ENCODE measurements at regions not wholly inside any gene's neighbourhood (a gene's known extent, or its start where the extent isn't known, plus 50 kb on each side); places are given as distances from the start of the nearest gene placed in this dataset.

GRCh38 chr5:93275376-93275775, 305.6 kb downstream of the NR2F1-AS1 start:
- Mint-ChIP-seq H3K4me3 (no peak overlapping the region), H3K9me3 (no peaks in the 10 kb centered on the region), H3K27me3 (ENCODE audit: low read depth) (no peaks in the 10 kb centered on the region), H3K36me3 (ENCODE audit: insufficient read depth) (no peaks in the 10 kb centered on the region), H3K4me1 (ENCODE audit: low read depth) (no peaks in the 10 kb centered on the region)
- DNase-seq (no peak), ATAC-seq (no peak)

GRCh38 chr5:93274291-93274690, 306.7 kb downstream of the NR2F1-AS1 start:
- H3K4me3 Mint-ChIP-seq = no peak overlapping the region
- no peaks in the 10 kb centered on the region for H3K36me3 Mint-ChIP-seq (ENCODE audit: insufficient read depth)
- DNase-seq (no peak), ATAC-seq (no peak)
- H3K27me3 Mint-ChIP-seq (ENCODE audit: low read depth) = no peaks in the 10 kb centered on the region
- H3K9me3 Mint-ChIP-seq = no peaks in the 10 kb centered on the region
- H3K4me1 Mint-ChIP-seq (ENCODE audit: low read depth) = no peaks in the 10 kb centered on the region

GRCh38 chr5:93273176-93273575, 307.8 kb downstream of the NR2F1-AS1 start:
- Mint-ChIP-seq H3K36me3 (ENCODE audit: insufficient read depth) (no peaks in the 10 kb centered on the region), H3K27me3 (ENCODE audit: low read depth) (no peaks in the 10 kb centered on the region), H3K4me3 (no peak overlapping the region), H3K9me3 (peaks cover 5% of the 10 kb centered on the region), H3K4me1 (ENCODE audit: low read depth) (no peaks in the 10 kb centered on the region)
- no peak for ATAC-seq
- no peak for DNase-seq

- Mint-ChIP-seq H3K36me3 (ENCODE audit: insufficient read depth) (no peaks in the 10 kb centered on the region), H3K9me3 (peaks cover 7% of the 10 kb centered on the region), H3K27me3 (ENCODE audit: low read depth) (no peaks in the 10 kb centered on the region), H3K4me3 (no peak overlapping the region), H3K4me1 (ENCODE audit: low read depth) (no peaks in the 10 kb centered on the region)
- DNase-seq = no peak
- ATAC-seq = no peak
These were observed 308.9 kb downstream of the NR2F1-AS1 start for GRCh38 chr5:93272108-93272507.

- H3K4me1 Mint-ChIP-seq (ENCODE audit: low read depth) = no peaks in the 10 kb centered on the region
- no peaks in the 10 kb centered on the region for H3K36me3 Mint-ChIP-seq (ENCODE audit: insufficient read depth)
- H3K9me3 Mint-ChIP-seq = peaks cover 8% of the 10 kb centered on the region
- H3K4me3 Mint-ChIP-seq = no peak overlapping the region
- H3K27me3 Mint-ChIP-seq (ENCODE audit: low read depth) = no peaks in the 10 kb centered on the region
- DNase-seq = no peak
- ATAC-seq = no peak
These were observed 313.3 kb downstream of the NR2F1-AS1 start for GRCh38 chr5:93267736-93268135.

GRCh38 chr5:93267276-93267675, 313.7 kb downstream of the NR2F1-AS1 start:
- ATAC-seq (no peak), DNase-seq (no peak)
- H3K4me1 Mint-ChIP-seq (ENCODE audit: low read depth) = no peaks in the 10 kb centered on the region
- H3K27me3 Mint-ChIP-seq (ENCODE audit: low read depth) = no peaks in the 10 kb centered on the region
- no peaks in the 10 kb centered on the region for H3K36me3 Mint-ChIP-seq (ENCODE audit: insufficient read depth)
- peaks cover 8% of the 10 kb centered on the region for H3K9me3 Mint-ChIP-seq
- no peak overlapping the region for H3K4me3 Mint-ChIP-seq

GRCh38 chr5:93257616-93258015, 323.4 kb downstream of the NR2F1-AS1 start:
- Mint-ChIP-seq H3K27me3 (ENCODE audit: low read depth) (no peaks in the 10 kb centered on the region), H3K9me3 (no peaks in the 10 kb centered on the region), H3K4me1 (ENCODE audit: low read depth) (no peaks in the 10 kb centered on the region), H3K4me3 (no peak overlapping the region), H3K36me3 (ENCODE audit: insufficient read depth) (no peaks in the 10 kb centered on the region)
- DNase-seq (no peak), ATAC-seq (no peak)

GRCh38 chr5:93255796-93256195, 325.2 kb downstream of the NR2F1-AS1 start:
- H3K4me3 Mint-ChIP-seq = no peak overlapping the region
- no peak for DNase-seq
- no peaks in the 10 kb centered on the region for H3K9me3 Mint-ChIP-seq
- no peaks in the 10 kb centered on the region for H3K4me1 Mint-ChIP-seq (ENCODE audit: low read depth)
- H3K27me3 Mint-ChIP-seq (ENCODE audit: low read depth) = no peaks in the 10 kb centered on the region
- no peak for ATAC-seq
- H3K36me3 Mint-ChIP-seq (ENCODE audit: insufficient read depth) = no peaks in the 10 kb centered on the region

- ATAC-seq (no peak), DNase-seq (no peak)
- H3K36me3 Mint-ChIP-seq (ENCODE audit: insufficient read depth) = no peaks in the 10 kb centered on the region
- H3K27me3 Mint-ChIP-seq (ENCODE audit: low read depth) = no peaks in the 10 kb centered on the region
- H3K9me3 Mint-ChIP-seq = no peaks in the 10 kb centered on the region
- H3K4me3 Mint-ChIP-seq = no peak overlapping the region
- H3K4me1 Mint-ChIP-seq (ENCODE audit: low read depth) = no peaks in the 10 kb centered on the region
These were observed 328.9 kb downstream of the NR2F1-AS1 start for GRCh38 chr5:93252165-93252564.

GRCh38 chr5:93251347-93251746, 329.7 kb downstream of the NR2F1-AS1 start:
- ATAC-seq = no peak
- Mint-ChIP-seq H3K36me3 (ENCODE audit: insufficient read depth) (no peaks in the 10 kb centered on the region), H3K4me1 (ENCODE audit: low read depth) (no peaks in the 10 kb centered on the region), H3K9me3 (no peaks in the 10 kb centered on the region), H3K4me3 (no peak overlapping the region), H3K27me3 (ENCODE audit: low read depth) (no peaks in the 10 kb centered on the region)
- DNase-seq = no peak

GRCh38 chr5:93250424-93250823, 330.6 kb downstream of the NR2F1-AS1 start:
- Mint-ChIP-seq H3K27me3 (ENCODE audit: low read depth) (no peaks in the 10 kb centered on the region), H3K9me3 (no peaks in the 10 kb centered on the region), H3K4me1 (ENCODE audit: low read depth) (no peaks in the 10 kb centered on the region), H3K4me3 (no peak overlapping the region), H3K36me3 (ENCODE audit: insufficient read depth) (no peaks in the 10 kb centered on the region)
- DNase-seq (no peak), ATAC-seq (no peak)

- DNase-seq (no peak), ATAC-seq (no peak)
- Mint-ChIP-seq H3K9me3 (no peaks in the 10 kb centered on the region), H3K36me3 (ENCODE audit: insufficient read depth) (no peaks in the 10 kb centered on the region), H3K27me3 (ENCODE audit: low read depth) (no peaks in the 10 kb centered on the region), H3K4me1 (ENCODE audit: low read depth) (no peaks in the 10 kb centered on the region), H3K4me3 (no peak overlapping the region)
These were observed 331.2 kb downstream of the NR2F1-AS1 start for GRCh38 chr5:93249651-93250289.

- no peak for DNase-seq
- Mint-ChIP-seq H3K4me1 (ENCODE audit: low read depth) (no peaks in the 10 kb centered on the region), H3K27me3 (ENCODE audit: low read depth) (no peaks in the 10 kb centered on the region), H3K4me3 (no peak overlapping the region), H3K36me3 (ENCODE audit: insufficient read depth) (no peaks in the 10 kb centered on the region), H3K9me3 (no peaks in the 10 kb centered on the region)
- ATAC-seq = no peak
These were observed 333.9 kb downstream of the NR2F1-AS1 start for GRCh38 chr5:93247105-93247504.

GRCh38 chr5:93246090-93246855, 334.7 kb downstream of the NR2F1-AS1 start:
- no peak overlapping the region for H3K4me3 Mint-ChIP-seq
- no peaks in the 10 kb centered on the region for H3K4me1 Mint-ChIP-seq (ENCODE audit: low read depth)
- ATAC-seq (no peak), DNase-seq (no peak)
- no peaks in the 10 kb centered on the region for H3K27me3 Mint-ChIP-seq (ENCODE audit: low read depth)
- H3K9me3 Mint-ChIP-seq = no peaks in the 10 kb centered on the region
- H3K36me3 Mint-ChIP-seq (ENCODE audit: insufficient read depth) = no peaks in the 10 kb centered on the region

GRCh38 chr5:93245226-93245625, 335.8 kb downstream of the NR2F1-AS1 start:
- H3K4me1 Mint-ChIP-seq (ENCODE audit: low read depth) = no peaks in the 10 kb centered on the region
- no peak for ATAC-seq
- H3K27me3 Mint-ChIP-seq (ENCODE audit: low read depth) = no peaks in the 10 kb centered on the region
- H3K4me3 Mint-ChIP-seq = no peak overlapping the region
- H3K9me3 Mint-ChIP-seq = no peaks in the 10 kb centered on the region
- DNase-seq = no peak
- no peaks in the 10 kb centered on the region for H3K36me3 Mint-ChIP-seq (ENCODE audit: insufficient read depth)

All from activated T-cell treated with anti-CD3 and anti-CD28 coated beads, Interleukin-2, amount 50 U/mL, for 4 hours (primary cell).